Naive thymus-derived CD4-positive, alpha-beta T cell (primary cell): ENCODE measurements at regions not wholly inside any gene's neighbourhood (a gene's known extent, or its start where the extent isn't known, plus 50 kb on each side); places are given as distances from the start of the nearest gene placed in this dataset.

ENCODE experiments used
- ATAC-seq: fragments of 150-1000 bp; cut with Tn5 transposase; 2 replicates; pipeline ENCODE4 v1.10.0; 2021; ENCODE audit warnings: mild to moderate bottlenecking, moderate library complexity
- CTCF ChIA-PET: fragments of 350-600 bp; sonication (Branson Sonifier 250); formaldehyde crosslinking; loops from one replicate; lab custom pipeline; 2021; ENCODE audit warnings: antibody characterized with exemption; lab: Charles Lee
- POLR2A ChIA-PET: fragments of 350-600 bp; sonication (Branson Sonifier 250); formaldehyde crosslinking; loops from one replicate; lab custom pipeline; 2021; ENCODE audit warnings: antibody characterized with exemption, inconsistent platforms; lab: Charles Lee
- DNase-seq, 9 donors: peaks; one replicate each; pipeline versions ENCODE4 v3.0.0 to v3.0.0-alpha.2; 2020 to 2022; ENCODE audit warnings: mixed read lengths in 1 of 9
- H3K27ac ChIP-seq: one replicate; pipeline ENCODE4 v1.7.0; 2013; ENCODE audit warnings: mild to moderate bottlenecking, low read depth, low read length, moderate library complexity
- H3K27me3 ChIP-seq, 2 donors: one replicate each; pipeline ENCODE4 v1.7.0; 2013; ENCODE audit warnings: low read length in 2 of 2, mild to moderate bottlenecking in 2 of 2, moderate library complexity in 2 of 2; ENCODE audit not compliant: control insufficient read depth in 2 of 2, insufficient read depth in 2 of 2
- H3K36me3 ChIP-seq, 3 experiments: 1 replicate in 2 of 3; 2 replicates in 1 of 3; pipeline ENCODE4 v1.7.0; 2013; ENCODE audit warnings: low read length in 3 of 3, mild to moderate bottlenecking in 3 of 3, moderate library complexity in 1 of 3; ENCODE audit not compliant: insufficient read depth in 3 of 3, control insufficient read depth in 2 of 3
- H3K4me1 ChIP-seq, 2 donors: one replicate each; pipeline ENCODE4 v1.7.0; 2013; ENCODE audit warnings: low read length in 2 of 2, mild to moderate bottlenecking in 2 of 2, moderate library complexity in 1 of 2; ENCODE audit not compliant: control insufficient read depth in 2 of 2, insufficient read depth in 2 of 2
- H3K4me3 ChIP-seq: 2 replicates; pipeline ENCODE4 v1.7.0; 2013; ENCODE audit warnings: mild to moderate bottlenecking, low read length
- H3K9me3 ChIP-seq, 3 experiments: 1 replicate in 2 of 3; 2 replicates in 1 of 3; pipeline ENCODE4 v1.7.0; 2013; ENCODE audit warnings: low read length in 3 of 3; ENCODE audit not compliant: control insufficient read depth in 2 of 3
- H3K27ac Mint-ChIP-seq, 9 donors: one replicate each; pipeline ENCODE4 v1.8.0; 2020 to 2022; ENCODE audit warnings: mixed read lengths in 9 of 9, mild to moderate bottlenecking in 8 of 9, moderate library complexity in 5 of 9, inconsistent platforms in 2 of 9
- H3K27me3 Mint-ChIP-seq, 5 donors: one replicate each; pipeline ENCODE4 v1.8.0; 2021 to 2022; ENCODE audit warnings: mixed read lengths in 5 of 5, mild to moderate bottlenecking in 1 of 5
- H3K36me3 Mint-ChIP-seq, 5 donors: one replicate each; pipeline ENCODE4 v1.8.0; 2020 to 2022; ENCODE audit warnings: mixed read lengths in 5 of 5, mild to moderate bottlenecking in 3 of 5, inconsistent platforms in 1 of 5
- H3K4me1 Mint-ChIP-seq, 7 donors: one replicate each; pipeline ENCODE4 v1.8.0; 2020 to 2022; ENCODE audit warnings: mixed read lengths in 7 of 7, mild to moderate bottlenecking in 3 of 7, inconsistent platforms in 1 of 7
- H3K4me3 Mint-ChIP-seq, 10 donors: one replicate each; pipeline ENCODE4 v1.8.0; 2020 to 2022; ENCODE audit warnings: mild to moderate bottlenecking in 10 of 10, mixed read lengths in 10 of 10, moderate library complexity in 6 of 10, inconsistent platforms in 2 of 10
- H3K9me3 Mint-ChIP-seq, 11 donors: one replicate each; pipeline ENCODE4 v1.8.0; 2020 to 2022; ENCODE audit warnings: mixed read lengths in 11 of 11, mild to moderate bottlenecking in 4 of 11, inconsistent platforms in 1 of 11, moderate library complexity in 1 of 11
- intact Hi-C, 2 donors: fragments of 100-400 bp; cut with micrococcal nuclease; formaldehyde crosslinking; loops; one replicate each; pipeline ENCODE4 v1.15.1; 2023

GRCh38 chr7:97357459-97357858 is 240.0 kb downstream of the SDHAF3 start:
- intact Hi-C loops, result no loop called here

GRCh38 chr7:97372882-97373281 is 255.4 kb downstream of the SDHAF3 start:
- Histone ChIP-seq H3K27ac (no peak overlapping the region), H3K27me3 (no peaks in the 10 kb centered on the region), H3K36me3 (no peaks in the 10 kb centered on the region), H3K4me3 (no peak overlapping the region), H3K9me3 (no peaks in the 10 kb centered on the region), H3K4me1 (no peaks in the 10 kb centered on the region)
- DNase-seq (no peak), ATAC-seq (no peak)
- H3K27me3 Mint-ChIP-seq, result peaks cover 0 to 6% (median 0%) of the 10 kb centered on the region in 5 donors
- H3K4me3 Mint-ChIP-seq, result no peak overlapping the region
- intact Hi-C loops, result no loop called here
- no peaks in the 10 kb centered on the region for H3K36me3 Mint-ChIP-seq
- no peak overlapping the region for H3K27ac Mint-ChIP-seq
- POLR2A ChIA-PET, result no interaction called here
- H3K4me1 Mint-ChIP-seq, result no peaks in the 10 kb centered on the region
- CTCF ChIA-PET, result no interaction called here
- peaks cover 0 to 8% (median 4%) of the 10 kb centered on the region in 11 donors for H3K9me3 Mint-ChIP-seq

More at GRCh38 chr7:97357459-97357858, 240.0 kb downstream of the SDHAF3 start:
- Mint-ChIP-seq H3K27ac (no peak overlapping the region), H3K9me3 (peaks cover 0 to 9% (median 0%) of the 10 kb centered on the region in 11 donors), H3K36me3 (no peaks in the 10 kb centered on the region), H3K4me3 (no peak overlapping the region), H3K27me3 (peaks cover 0 to 3% (median 0%) of the 10 kb centered on the region in 5 donors), H3K4me1 (no peaks in the 10 kb centered on the region)
- ChIA-PET CTCF (no interaction called here), POLR2A (no interaction called here)
- Histone ChIP-seq H3K27ac (no peak overlapping the region), H3K4me3 (no peak overlapping the region), H3K36me3 (no peaks in the 10 kb centered on the region), H3K27me3 (no peaks in the 10 kb centered on the region), H3K9me3 (no peaks in the 10 kb centered on the region), H3K4me1 (no peaks in the 10 kb centered on the region)
- DNase-seq (no peak), ATAC-seq (no peak)

- H3K27me3 ChIP-seq, result no peaks in the 10 kb centered on the region
- Mint-ChIP-seq H3K4me3 (no peak overlapping the region), H3K9me3 (peaks cover 0 to 5% (median under 1%) of the 10 kb centered on the region in 11 donors), H3K27me3 (peaks cover 0 to 6% (median 0%) of the 10 kb centered on the region in 5 donors), H3K27ac (no peak overlapping the region), H3K36me3 (no peaks in the 10 kb centered on the region), H3K4me1 (no peaks in the 10 kb centered on the region)
- no peak overlapping the region for H3K4me3 ChIP-seq
- DNase-seq (no peak), ATAC-seq (no peak)
- H3K36me3 ChIP-seq, result no peaks in the 10 kb centered on the region
- ChIA-PET CTCF (no interaction called here), POLR2A (no interaction called here)
- no peaks in the 10 kb centered on the region for H3K9me3 ChIP-seq
- no peak overlapping the region for H3K27ac ChIP-seq
- intact Hi-C loops, result no loop called here
- H3K4me1 ChIP-seq, result no peaks in the 10 kb centered on the region
Observed at GRCh38 chr7:97373736-97374135, 256.2 kb downstream of the SDHAF3 start.

DNA sequence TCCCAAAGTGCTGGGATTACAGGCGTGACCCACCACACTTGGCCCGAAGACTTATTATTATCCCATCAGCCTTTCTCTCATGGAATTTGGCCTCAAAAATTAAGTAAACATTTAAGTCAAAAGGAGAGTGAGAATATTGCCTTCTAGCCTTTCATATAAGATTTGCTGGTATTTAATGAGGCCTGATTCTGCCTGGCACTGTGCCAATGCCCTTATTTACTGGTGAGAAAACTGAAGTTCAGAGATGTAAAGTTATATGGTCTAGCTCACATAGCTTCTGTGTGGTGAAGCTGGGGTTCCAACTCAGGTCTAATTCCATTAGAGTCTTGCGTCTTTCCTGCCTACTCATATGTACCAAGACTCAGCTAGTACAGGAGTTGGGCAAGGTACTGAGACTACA is 260.2 kb downstream of the SDHAF3 start:
- Histone ChIP-seq H3K27ac (no peak overlapping the region), H3K4me1 (no peaks in the 10 kb centered on the region), H3K36me3 (no peaks in the 10 kb centered on the region), H3K27me3 (no peaks in the 10 kb centered on the region), H3K9me3 (no peaks in the 10 kb centered on the region), H3K4me3 (no peak overlapping the region)
- no peak for DNase-seq
- no peaks in the 10 kb centered on the region for H3K9me3 Mint-ChIP-seq
- no peaks in the 10 kb centered on the region for H3K36me3 Mint-ChIP-seq
- intact Hi-C loops, result no loop called here
- ChIA-PET CTCF (no interaction called here), POLR2A (no interaction called here)
- H3K4me3 Mint-ChIP-seq, result no peak overlapping the region
- ATAC-seq, result no peak
- no peaks in the 10 kb centered on the region for H3K4me1 Mint-ChIP-seq
- peaks cover 0 to 6% (median 0%) of the 10 kb centered on the region in 5 donors for H3K27me3 Mint-ChIP-seq
- no peak overlapping the region for H3K27ac Mint-ChIP-seq

DNA sequence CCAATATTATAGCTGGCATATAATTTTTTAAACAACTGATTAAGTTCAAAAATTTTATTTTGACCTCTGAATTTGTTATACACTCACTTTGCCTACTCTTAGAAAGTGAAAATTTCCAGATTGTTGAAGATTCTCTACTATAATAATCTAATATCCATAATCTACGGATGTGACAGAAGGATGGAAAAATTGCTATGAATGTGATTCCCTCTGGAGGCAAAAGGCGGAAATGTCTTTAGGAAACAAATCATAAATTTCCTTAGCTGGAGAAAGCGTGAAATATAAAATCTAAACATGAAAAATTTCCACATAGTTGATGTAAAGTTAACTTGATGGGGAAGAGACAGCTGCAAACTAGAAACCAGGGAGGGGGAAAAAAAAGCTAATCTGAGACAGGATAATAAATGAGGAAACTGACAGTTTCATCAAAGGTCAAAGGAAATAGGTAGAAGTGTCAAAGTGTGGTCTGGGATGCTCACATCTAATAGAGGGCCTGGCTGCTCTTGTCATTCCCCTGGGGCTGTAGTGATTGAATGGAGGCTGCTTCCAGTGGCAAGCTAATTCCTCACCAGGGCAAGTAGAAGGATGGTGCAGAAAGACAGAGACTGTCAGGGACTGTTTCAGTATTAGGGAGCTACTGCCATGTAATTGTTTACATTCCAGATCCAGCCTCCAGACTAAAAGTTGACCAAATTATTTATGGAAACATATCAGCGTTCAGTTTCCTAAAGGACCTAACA is 264.5 kb downstream of the SDHAF3 start:
- ChIA-PET CTCF (no interaction called here), POLR2A (interaction anchor here (0.6 kb wide), 1 partner anchor 10 kb away, joined by 3 read pairs; no protein-coding TSS in a partner anchor)
- no peaks in the 10 kb centered on the region for H3K36me3 Mint-ChIP-seq
- Histone ChIP-seq H3K4me3 (no peak overlapping the region), H3K4me1 (no peaks in the 10 kb centered on the region), H3K27me3 (no peaks in the 10 kb centered on the region), H3K36me3 (no peaks in the 10 kb centered on the region), H3K9me3 (no peaks in the 10 kb centered on the region), H3K27ac (no peak overlapping the region)
- no peaks in the 10 kb centered on the region for H3K4me1 Mint-ChIP-seq
- H3K27me3 Mint-ChIP-seq, result peaks cover 0 to 4% (median 0%) of the 10 kb centered on the region in 5 donors
- H3K4me3 Mint-ChIP-seq, result no peak overlapping the region
- no peaks in the 10 kb centered on the region for H3K9me3 Mint-ChIP-seq
- no peak overlapping the region for H3K27ac Mint-ChIP-seq
- DNase-seq, result no peak
- intact Hi-C loops, result no loop called here
- ATAC-seq, result no peak

DNA sequence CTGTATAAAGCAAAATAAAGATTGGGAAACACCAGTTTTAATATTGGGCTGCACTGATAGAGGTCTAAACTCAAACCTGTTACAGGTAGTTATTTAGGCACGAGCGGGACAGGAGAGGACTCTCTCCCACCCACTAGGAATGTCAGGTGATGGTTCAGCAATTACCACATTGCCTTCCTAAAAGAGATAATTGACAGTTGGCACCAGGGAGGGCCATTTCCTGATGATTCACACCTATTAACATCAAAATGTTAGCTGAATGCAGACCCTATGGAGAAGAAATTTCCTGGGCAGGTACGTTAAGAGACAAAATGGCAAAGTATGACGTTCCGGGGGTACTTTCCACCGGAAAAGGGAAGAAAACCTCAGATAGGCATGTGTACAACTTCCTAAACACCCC is 272.6 kb downstream of the SDHAF3 start:
- DNase-seq (no peak), ATAC-seq (no peak)
- Histone ChIP-seq H3K9me3 (no peaks in the 10 kb centered on the region), H3K36me3 (no peaks in the 10 kb centered on the region), H3K27ac (no peak overlapping the region), H3K27me3 (no peaks in the 10 kb centered on the region), H3K4me3 (no peak overlapping the region), H3K4me1 (no peaks in the 10 kb centered on the region)
- Mint-ChIP-seq H3K4me3 (no peak overlapping the region), H3K27me3 (peaks cover 0 to 9% (median 0%) of the 10 kb centered on the region in 5 donors), H3K27ac (no peak overlapping the region), H3K4me1 (no peaks in the 10 kb centered on the region), H3K9me3 (peaks cover 0 to 3% (median 0%) of the 10 kb centered on the region in 11 donors), H3K36me3 (no peaks in the 10 kb centered on the region)
- ChIA-PET POLR2A (no interaction called here), CTCF (interaction anchor here (0.6 kb wide), 1 partner anchor 35 kb away, joined by 3 read pairs; no protein-coding TSS in a partner anchor)
- intact Hi-C loops, result no loop called here
